DOHH2 (cell line): ENCODE measurements at regions not wholly inside any gene's neighbourhood (a gene's known extent, or its start where the extent isn't known, plus 50 kb on each side); places are given as distances from the start of the nearest gene placed in this dataset.

Experiments used
- CTCF ChIP-seq: fragments of 200-600 bp; sonication (generic); IDR thresholded peaks from one replicate; pipeline ENCODE4 v1.5.1; 2014; ENCODE audit warnings: antibody characterized with exemption, mild to moderate bottlenecking, low read depth, low read length; ENCODE audit not compliant: poor library complexity, severe bottlenecking
- EZH2phosphoT487 ChIP-seq: fragments of 200-600 bp; sonication (generic); IDR thresholded peaks from 2 replicates; pipeline ENCODE4 v1.6.1; 2017; ENCODE audit warnings: borderline replicate concordance, mild to moderate bottlenecking, antibody characterized with exemption, low read length, moderate library complexity, mixed read lengths

- no peak for TF ChIP-seq CTCF
- TF ChIP-seq EZH2phosphoT487, result no peak
Observed at GRCh38 chr6:8652710-8653109, 217.4 kb upstream of the SLC35B3 start.
